Brain pericyte (primary cell): ENCODE measurements at regions not wholly inside any gene's neighbourhood (a gene's known extent, or its start where the extent isn't known, plus 50 kb on each side); places are given as distances from the start of the nearest gene placed in this dataset.
"Not testable (repeated sequence)": the region's sequence is repeated elsewhere in the genome, so short reads cannot be mapped to it uniquely, and the experiment has no call there.

Experiments used
- DNase-seq: peaks from one replicate; pipeline ENCODE4 v3.0.0-alpha.2; 2012; ENCODE audit warnings: low read depth, low spot score

DNA sequence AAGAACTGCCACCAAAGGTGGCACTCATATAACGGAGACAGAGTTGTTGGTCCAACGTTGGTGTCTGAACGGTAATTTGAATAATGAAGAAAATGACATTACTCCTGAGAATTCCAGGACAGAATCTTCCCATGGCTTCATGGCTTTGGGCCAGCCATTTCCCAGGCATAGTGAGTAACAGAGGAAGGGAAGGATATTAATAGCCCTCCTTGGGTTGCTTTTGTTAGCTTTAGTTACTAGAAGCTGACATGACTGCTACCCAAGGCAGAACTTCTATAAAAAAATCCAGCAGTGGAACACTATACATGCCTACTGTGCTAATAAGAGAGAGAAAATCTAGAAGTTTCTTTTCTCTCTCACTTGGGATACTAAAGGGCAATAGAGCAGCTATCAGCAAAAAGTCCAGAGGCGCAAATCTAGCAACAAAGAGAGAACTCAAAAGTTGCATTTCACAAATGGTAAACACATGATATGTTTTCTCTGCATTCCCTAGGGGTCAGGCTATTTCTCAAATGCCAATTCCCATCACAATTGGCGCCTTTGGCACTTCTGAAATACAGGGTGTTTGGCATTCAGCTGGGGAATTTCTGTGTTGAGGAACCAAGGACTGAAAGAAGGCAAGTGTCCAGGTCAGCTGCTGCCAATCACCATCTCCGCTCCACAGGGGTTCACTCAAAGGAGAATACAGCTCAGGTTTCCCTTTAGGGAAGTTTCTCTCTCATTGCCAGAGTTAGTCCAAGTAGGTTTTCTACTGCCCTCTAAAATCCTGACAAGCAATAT, 160.8 kb upstream of the KYNU start:
- DNase-seq: peak; percentile 26

GRCh38 chr2:142714600-142714999, 162.9 kb upstream of the KYNU start:
- DNase-seq: no peak

DNA sequence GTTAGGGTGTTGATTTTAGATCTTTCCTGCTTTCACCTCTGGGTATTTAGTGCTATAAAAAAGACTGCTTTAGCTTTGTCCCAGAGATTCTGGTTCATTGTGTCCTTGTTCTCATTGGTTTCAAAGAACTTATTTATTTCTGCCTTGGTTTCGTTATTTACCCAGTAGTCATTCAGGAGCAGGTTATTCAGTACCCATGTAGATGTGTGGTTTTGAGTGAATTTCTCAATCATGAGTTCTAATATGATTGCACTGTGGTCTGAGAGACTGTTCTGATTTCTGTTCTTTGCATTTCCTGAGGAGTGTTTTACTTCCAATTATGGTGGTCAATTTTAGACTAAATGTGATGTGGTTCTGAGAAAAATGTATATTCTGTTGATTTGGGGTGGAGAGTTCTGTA, 167.1 kb upstream of the KYNU start:
- DNase-seq: no peak

DNA sequence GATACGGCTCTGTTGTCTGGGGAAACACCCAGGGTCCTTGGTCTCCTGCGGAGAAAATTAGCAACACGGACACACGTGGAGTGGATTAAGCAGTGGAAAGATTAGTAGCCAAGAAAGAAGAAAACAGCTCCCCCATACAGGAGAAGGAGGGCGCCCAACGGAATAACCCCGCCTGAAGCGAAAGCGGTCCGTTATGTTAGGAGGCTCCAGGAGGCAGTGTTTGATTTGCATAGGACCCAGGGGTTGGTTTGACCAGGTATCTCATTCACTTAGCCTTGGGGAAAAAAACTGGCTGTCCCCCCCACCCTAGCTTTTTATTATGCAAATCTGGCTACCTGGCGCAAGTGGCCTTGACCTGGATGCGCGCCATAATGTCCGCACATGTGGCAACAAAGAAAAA, 170.1 kb upstream of the KYNU start:
- no peak for DNase-seq

DNA sequence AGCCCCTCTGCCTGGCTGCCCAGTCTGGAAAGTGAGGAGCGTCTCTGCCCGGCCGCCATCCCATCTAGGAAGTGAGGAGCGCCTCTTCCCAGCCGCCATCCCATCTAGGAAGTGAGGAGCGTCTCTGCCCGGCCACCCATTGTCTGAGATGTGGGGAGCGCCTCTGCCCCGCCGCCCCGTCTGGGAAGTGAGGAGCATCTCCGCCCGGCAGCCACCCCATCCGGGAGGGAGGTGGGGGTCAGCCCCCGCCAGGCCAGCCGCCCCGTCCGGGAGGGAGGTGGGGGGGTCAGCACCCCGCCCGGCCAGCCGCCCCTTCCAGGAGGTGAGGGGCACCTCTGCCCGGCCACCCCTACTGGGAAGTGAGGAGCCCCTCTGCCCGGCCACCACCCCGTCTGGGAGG, 175.1 kb upstream of the KYNU start:
- DNase-seq: not testable (repeated sequence)

- not testable (repeated sequence) for DNase-seq
These were observed 181.9 kb upstream of the KYNU start for GRCh38 chr2:142695350-142696257.

GRCh38 chr2:142694282-142694681, 183.2 kb upstream of the KYNU start:
- no peak for DNase-seq

DNA sequence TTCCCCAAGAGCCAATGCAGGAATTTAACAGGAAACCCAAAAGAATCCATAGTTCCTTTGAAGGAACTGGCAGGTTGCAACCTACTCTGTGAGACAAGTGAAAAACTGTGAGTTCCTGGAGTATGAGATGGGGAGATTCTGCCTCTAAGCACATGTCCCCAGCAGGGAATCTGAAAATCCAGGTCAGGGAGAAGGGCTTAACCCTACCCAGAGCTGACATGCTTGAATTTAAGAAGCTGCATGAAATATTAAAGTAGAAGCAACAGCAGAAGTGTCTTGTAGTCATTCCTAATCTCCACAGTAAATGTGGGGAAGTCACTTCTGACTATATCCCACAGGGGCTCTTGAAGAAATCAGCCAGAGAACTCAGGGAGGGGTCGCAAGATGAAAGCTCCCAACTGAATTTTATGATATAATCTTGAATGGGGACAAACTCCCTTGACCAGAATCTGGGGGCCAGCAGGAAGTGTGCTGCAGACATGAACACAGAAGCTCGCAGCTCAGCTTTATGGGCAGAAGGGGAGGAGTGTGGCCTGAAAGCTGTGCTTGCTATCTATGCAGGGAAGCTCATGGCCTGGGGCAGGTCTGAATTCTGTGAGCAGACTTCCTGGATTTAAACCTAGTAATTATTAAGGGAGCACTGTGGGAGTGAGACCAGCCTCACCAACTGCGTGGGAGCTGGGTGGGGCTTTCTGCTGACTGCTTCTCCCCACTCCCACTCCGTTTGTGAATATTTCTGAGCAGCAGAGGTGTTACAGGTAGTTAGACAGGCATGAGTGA, 184.1 kb upstream of the KYNU start:
- no peak for DNase-seq

- no peak for DNase-seq
These were observed 188.4 kb upstream of the KYNU start for GRCh38 chr2:142688856-142689605.

DNA sequence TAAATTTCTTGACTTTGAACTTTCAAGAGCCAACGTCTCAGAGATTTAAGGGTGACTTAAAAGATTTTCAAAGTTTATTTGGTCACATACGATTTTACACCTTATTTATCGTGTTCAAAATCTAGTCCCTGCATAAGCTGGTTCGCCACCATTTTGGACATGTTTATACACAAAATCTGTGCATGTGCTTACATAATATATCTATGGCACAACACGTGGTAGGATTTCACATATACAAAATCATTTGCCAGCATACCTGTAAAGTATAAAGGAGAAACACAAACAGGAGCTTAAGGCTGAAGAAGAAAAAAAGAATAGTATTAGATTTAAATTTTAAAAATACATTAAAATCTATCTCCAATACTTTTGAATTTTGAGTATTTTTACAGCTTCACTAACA, 190.0 kb upstream of the KYNU start:
- DNase-seq: no peak

DNA sequence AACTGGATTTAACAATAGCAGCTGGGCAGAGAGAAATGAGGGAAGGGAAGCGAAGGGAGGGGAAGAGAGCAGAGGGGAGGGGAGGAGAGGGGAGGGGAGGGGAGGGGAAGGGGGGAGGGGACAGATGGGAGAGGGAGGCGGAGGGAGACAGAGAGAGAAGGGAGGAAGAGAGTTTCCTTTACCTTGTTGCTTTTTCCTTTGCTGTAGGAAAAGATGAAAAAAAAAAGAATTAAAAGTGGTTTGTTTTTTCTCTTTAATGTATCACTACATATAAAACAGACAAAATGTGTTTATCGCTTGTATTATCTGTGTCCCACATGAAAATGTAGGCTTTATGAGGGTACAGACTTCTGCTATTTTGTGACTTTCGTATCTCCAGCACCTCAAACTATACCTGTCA, 190.4 kb upstream of the KYNU start:
- no peak for DNase-seq

- no peak for DNase-seq
These were observed 192.8 kb upstream of the KYNU start for GRCh38 chr2:142684667-142685066.

DNA sequence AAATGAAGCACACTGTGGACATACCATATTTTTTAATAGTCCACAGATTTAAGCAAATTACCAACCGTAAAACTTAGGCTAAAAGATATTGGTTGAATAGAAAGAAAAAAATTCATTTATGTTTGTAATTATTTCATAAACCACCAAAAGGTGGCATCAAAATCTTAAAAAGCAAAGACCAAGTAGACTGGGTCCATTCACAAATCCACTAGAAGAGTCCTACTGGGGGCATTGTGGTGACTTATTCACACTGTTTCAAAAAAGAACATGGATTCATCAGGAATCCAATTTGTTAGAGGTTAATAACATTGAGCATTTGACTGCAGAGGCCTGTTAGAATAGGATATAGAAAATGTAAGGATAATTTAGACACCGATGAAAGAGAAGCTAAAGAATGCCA, 194.9 kb upstream of the KYNU start:
- DNase-seq: no peak

DNA sequence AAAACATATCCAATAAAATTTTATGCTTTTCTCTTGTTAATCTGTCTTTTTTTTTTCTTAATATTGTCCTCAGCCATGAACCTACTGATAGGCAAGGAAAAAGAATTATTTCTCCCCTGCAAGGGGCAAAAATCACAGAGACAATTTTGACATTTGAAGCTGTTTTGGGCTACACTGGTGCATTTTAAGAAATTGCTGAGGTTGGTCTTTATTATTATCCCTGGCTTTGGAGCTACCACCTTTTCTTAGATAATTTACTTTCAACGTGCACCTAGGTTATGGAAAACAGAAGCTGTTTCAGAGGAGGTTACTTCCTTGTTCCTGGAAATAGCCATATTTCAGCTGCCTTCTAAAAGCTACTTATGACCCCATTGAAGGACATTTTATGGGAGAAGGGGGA, 195.5 kb upstream of the KYNU start:
- no peak for DNase-seq

DNA sequence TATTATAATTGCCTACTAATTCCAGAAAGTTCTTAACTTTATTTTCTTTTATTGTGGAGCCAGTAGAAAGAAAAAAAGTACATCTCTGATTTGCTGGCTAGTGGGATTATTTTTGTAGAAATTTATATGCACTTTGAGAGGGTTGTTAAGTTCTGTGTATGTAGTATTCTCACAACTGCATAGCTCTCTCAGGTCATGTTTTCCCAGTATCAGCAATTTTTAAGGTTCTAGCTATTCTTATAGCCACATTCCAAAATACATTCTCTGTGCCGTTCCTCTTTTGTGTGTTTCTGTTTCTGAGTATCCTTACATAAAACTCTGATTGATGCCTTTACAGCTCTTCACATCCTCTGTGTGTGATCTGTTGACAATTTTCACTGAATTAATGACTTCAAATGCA, 199.3 kb upstream of the KYNU start:
- no peak for DNase-seq

GRCh38 chr2:142675398-142675797, 202.1 kb upstream of the KYNU start:
- DNase-seq: no peak

- no peak for DNase-seq
These were observed 203.6 kb upstream of the KYNU start for GRCh38 chr2:142673836-142674235.

GRCh38 chr2:142672698-142673097, 204.8 kb upstream of the KYNU start:
- no peak for DNase-seq

- DNase-seq: no peak
These were observed 207.1 kb upstream of the KYNU start for GRCh38 chr2:142670362-142670761.

DNA sequence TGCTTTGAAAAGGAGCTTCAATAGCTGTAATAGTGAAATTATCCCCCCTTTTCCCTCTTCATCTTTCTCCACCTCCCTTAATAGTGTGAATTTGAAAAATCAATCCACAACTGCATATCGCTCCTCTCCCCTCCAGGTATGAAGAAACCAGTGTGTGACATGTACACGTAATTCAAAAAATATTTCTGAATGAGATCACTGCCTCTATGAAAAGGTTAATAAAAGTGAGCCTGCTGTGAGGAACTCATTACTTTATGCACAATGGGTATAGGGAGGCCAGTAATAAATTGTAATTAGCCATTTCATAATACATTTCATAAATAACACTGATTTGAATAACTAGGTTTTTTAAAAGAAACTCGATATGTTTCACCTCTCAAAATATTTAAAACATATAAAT, 209.0 kb upstream of the KYNU start:
- no peak for DNase-seq

- DNase-seq: no peak
These were observed 212.2 kb upstream of the KYNU start for GRCh38 chr2:142665241-142665640.
